Left lung (tissue), 4 donors: ENCODE measurements at regions not wholly inside any gene's neighbourhood (a gene's known extent, or its start where the extent isn't known, plus 50 kb on each side); places are given as distances from the start of the nearest gene placed in this dataset.

Source experiments
- ATAC-seq: fragments of 200-7000 bp; cut with Tn5 transposase; one replicate; pipeline ENCODE4 v1.9.1; 2020; ENCODE audit warnings: moderate library complexity
- DNase-seq, 4 donors: peaks; one replicate each; pipeline ENCODE4 v3.0.0-alpha.2; 2013 to 2020
- H3K27ac ChIP-seq, 2 donors: fragments of 200-600 bp; sonication (generic) in 1 of 2; one replicate each; pipeline versions ENCODE4 v1.5.0 to v1.8.0; 2020 to 2021
- H3K27me3 ChIP-seq, 2 donors: fragments of 200-600 bp; sonication (generic) in 1 of 2; one replicate each; pipeline versions ENCODE4 v1.5.0 to v1.8.0; 2020 to 2021
- H3K36me3 ChIP-seq, 2 donors: fragments of 200-600 bp; sonication (generic) in 1 of 2; one replicate each; pipeline versions ENCODE4 v1.5.0 to v1.8.0; 2020 to 2021
- H3K4me1 ChIP-seq, 2 donors: fragments of 200-600 bp; one replicate each; pipeline ENCODE4 v1.8.0; 2021
- H3K4me3 ChIP-seq, 2 donors: fragments of 200-600 bp; sonication (generic) in 1 of 2; one replicate each; pipeline versions ENCODE4 v1.5.0 to v1.8.0; 2020 to 2021; ENCODE audit warnings: mild to moderate bottlenecking in 1 of 2
- H3K9me3 ChIP-seq, 2 donors: fragments of 200-600 bp; sonication (generic) in 1 of 2; one replicate each; pipeline versions ENCODE4 v1.5.0 to v1.8.0; 2020 to 2021
- intact Hi-C, 2 donors: fragments of 100-400 bp; cut with DNase I; formaldehyde crosslinking; loops; one replicate each; pipeline versions ENCODE4 v1.11.2 to v1.14.2; 2022
- TF ChIP-seq, protein P1 (sequence below), 2 donors: fragments of 200-600 bp; sonication (generic) in 1 of 2; IDR thresholded peaks; one replicate each; pipeline versions ENCODE4 v1.5.0 to v1.8.0; 2021; ENCODE audit warnings: antibody characterized with exemption in 2 of 2
- donor health status: DM: no; HTN: yes; CAD: no.
- donor health status: DM: no; HTN: no; CAD: no.

DNA sequence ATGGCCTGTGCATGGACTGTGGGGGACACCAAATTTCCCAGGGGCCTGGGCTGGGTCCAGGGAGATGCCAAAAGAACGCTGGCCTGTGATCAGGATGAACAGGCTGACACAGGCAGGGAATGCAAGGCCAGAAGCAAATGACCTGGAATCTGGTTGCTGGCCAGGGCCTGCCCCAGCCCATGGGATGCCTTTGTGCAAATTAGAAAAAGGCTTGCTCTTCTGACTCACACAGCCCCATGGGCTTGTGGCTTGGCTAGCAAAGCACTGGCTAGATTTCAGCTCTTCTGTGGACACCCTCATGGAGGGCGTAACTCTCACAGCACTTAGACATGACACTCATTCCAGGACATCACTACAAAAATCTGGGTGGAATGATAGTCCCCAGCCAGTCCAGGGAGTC is 356.0 kb downstream of the SHQ1 start:
- Histone ChIP-seq H3K4me3 (no peak overlapping the region), H3K27me3 (no peaks in the 10 kb centered on the region), H3K4me1 (peaks cover 6 to 34% of the 10 kb centered on the region in 2 donors), H3K27ac (no peak overlapping the region), H3K36me3 (no peaks in the 10 kb centered on the region), H3K9me3 (peaks cover 0 to 4% of the 10 kb centered on the region in 2 donors)
- ATAC-seq (peak; percentile 35), DNase-seq (peak in 1 of 4 donors; percentile 60)
- TF ChIP-seq, protein P1, sequence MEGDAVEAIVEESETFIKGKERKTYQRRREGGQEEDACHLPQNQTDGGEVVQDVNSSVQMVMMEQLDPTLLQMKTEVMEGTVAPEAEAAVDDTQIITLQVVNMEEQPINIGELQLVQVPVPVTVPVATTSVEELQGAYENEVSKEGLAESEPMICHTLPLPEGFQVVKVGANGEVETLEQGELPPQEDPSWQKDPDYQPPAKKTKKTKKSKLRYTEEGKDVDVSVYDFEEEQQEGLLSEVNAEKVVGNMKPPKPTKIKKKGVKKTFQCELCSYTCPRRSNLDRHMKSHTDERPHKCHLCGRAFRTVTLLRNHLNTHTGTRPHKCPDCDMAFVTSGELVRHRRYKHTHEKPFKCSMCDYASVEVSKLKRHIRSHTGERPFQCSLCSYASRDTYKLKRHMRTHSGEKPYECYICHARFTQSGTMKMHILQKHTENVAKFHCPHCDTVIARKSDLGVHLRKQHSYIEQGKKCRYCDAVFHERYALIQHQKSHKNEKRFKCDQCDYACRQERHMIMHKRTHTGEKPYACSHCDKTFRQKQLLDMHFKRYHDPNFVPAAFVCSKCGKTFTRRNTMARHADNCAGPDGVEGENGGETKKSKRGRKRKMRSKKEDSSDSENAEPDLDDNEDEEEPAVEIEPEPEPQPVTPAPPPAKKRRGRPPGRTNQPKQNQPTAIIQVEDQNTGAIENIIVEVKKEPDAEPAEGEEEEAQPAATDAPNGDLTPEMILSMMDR (IDR thresholded peaks at IDR 0.05): no peak
- intact Hi-C loops: no loop called here

DNA sequence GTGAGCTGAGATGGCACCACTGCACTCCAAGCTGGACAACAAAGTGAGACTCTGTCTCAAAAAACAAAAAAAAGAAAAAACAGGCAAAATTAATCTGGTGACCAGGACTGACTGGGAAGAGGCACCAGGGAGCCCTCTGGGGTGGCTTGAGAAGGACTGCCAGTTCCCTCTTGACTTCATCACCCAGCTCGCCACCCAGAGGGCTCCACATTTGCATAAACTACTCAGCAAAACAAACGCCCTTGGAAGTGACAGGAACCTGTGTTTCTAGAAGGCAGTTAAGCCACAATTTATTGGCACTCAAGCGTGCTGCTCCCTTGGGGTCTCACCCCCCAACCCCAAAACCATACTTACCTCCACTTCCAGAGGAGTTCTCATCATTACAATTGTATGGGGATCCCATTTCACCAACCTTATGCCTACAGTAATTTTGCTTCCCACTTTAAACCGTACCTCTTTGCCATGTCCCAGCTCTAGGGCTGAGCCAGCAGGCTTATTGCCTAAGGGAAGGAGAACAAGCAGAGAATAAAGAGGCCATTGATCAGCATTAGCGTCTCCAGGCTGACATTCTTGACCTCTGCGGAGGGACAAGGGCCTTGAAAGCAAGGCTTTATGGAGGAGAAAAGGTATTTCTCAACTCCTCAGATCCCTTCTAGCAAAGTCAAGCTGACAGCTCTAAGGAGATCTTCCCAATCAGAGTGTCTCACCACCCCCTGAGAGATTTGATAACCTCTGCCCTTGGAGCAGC is 357.4 kb downstream of the SHQ1 start:
- no peak for ATAC-seq
- peaks cover 10 to 33% of the 10 kb centered on the region in 2 donors for H3K4me1 ChIP-seq
- H3K36me3 ChIP-seq: no peaks in the 10 kb centered on the region
- TF ChIP-seq, protein P1 (IDR thresholded peaks at IDR 0.05): no peak
- intact Hi-C loops: no loop called here
- no peak overlapping the region for H3K27ac ChIP-seq
- no peaks in the 10 kb centered on the region for H3K27me3 ChIP-seq
- H3K9me3 ChIP-seq: peaks cover 0 to 4% of the 10 kb centered on the region in 2 donors
- DNase-seq: peak in 1 of 4 donors; percentile 47
- H3K4me3 ChIP-seq: no peak overlapping the region

DNA sequence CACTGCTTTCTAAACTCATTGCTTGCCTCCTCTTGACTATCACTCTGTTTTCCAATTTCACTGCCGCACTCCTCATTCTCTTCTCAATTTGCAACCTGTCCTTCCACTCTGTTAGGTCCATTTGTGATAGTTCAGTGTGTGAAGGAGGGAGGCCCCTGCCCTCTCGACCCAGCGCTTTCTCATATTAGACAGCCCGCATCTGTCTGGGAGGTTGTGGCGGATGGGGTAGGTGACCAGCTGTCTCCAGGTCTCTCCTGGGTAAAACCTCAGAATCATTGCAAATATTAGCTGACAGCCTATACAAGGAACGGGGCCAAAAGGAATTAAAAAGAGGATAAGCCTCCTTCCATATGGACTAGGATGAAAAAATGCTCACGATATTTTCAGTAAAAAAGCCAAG is 358.3 kb downstream of the SHQ1 start:
- peaks cover 10 to 35% of the 10 kb centered on the region in 2 donors for H3K4me1 ChIP-seq
- DNase-seq (no peak), ATAC-seq (no peak)
- no peak overlapping the region for H3K27ac ChIP-seq
- H3K27me3 ChIP-seq: no peaks in the 10 kb centered on the region
- TF ChIP-seq, protein P1 (IDR thresholded peaks at IDR 0.05): no peak
- H3K36me3 ChIP-seq: no peaks in the 10 kb centered on the region
- H3K4me3 ChIP-seq: no peak overlapping the region
- H3K9me3 ChIP-seq: peaks cover 0 to 4% of the 10 kb centered on the region in 2 donors
- intact Hi-C loops: no loop called here

DNA sequence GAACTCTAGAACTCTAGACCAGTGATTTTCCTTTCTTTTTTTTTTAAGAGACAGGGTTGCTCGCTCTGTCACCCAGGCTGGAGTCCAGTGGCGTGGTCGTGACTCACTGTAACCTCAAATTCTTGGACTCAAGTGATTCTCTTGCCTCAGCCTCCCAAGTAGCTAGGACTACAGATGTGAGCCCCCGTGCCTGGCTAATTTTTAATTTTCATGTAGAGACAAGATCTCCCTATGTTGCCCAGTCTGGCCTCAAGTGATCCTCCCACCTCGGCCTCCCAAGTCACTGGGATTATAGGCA is 359.6 kb downstream of the SHQ1 start:
- no peaks in the 10 kb centered on the region for H3K27me3 ChIP-seq
- no peak for ATAC-seq
- no peaks in the 10 kb centered on the region for H3K9me3 ChIP-seq
- intact Hi-C loops: no loop called here
- peaks cover 10 to 37% of the 10 kb centered on the region in 2 donors for H3K4me1 ChIP-seq
- H3K36me3 ChIP-seq: no peaks in the 10 kb centered on the region
- TF ChIP-seq, protein P1 (IDR thresholded peaks at IDR 0.05): no peak
- H3K27ac ChIP-seq: peak overlapping the region in 1 of 2 donors; percentile 19
- H3K4me3 ChIP-seq: no peak overlapping the region
- peak in 1 of 4 donors; percentile 49 for DNase-seq

DNA sequence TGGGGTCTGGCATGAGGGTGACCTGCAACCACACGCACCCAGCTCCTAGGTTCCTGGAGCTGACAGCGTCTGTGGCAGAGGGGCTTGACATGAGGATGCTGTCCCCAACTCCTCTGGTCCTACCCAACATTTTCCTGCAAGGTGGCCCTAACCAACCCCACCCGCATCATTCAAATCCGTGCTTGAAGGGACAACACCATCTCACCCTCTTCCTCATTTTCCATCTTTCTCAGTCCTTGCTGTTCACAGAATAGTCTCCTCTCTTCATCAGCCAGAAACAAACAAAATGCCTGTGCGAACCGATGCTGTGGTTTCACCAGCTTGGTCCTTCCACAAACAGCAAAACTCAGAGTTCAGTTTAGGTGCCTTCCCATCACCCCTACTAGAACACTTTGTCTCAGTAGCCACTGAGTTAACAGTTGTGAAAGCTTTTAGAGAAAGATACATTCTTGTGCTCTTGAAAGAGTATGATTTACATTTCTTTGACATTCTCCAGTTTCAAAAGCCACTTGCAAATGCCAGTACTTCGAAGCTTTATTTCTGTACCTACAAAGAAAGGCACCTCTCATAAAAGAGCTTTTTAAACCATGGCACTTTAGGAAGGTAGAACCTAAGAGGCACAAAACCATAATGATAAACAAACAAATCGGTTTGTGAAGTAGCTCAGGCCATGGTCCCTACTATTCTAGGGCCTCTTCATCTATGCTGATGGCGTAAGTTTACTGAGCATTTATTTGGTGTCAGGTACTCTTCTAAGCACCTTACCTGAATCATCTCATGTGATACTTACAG is 360.1 kb downstream of the SHQ1 start:
- peak in 1 of 4 donors; percentile 41 for DNase-seq
- TF ChIP-seq, protein P1 (IDR thresholded peaks at IDR 0.05): no peak
- peak overlapping the region; percentile 33 to 50 for H3K27ac ChIP-seq
- intact Hi-C loops: no loop called here
- H3K4me3 ChIP-seq: no peak overlapping the region
- H3K36me3 ChIP-seq: no peaks in the 10 kb centered on the region
- H3K27me3 ChIP-seq: no peaks in the 10 kb centered on the region
- peak; percentile 64 for ATAC-seq
- peaks cover 10 to 42% of the 10 kb centered on the region in 2 donors for H3K4me1 ChIP-seq
- no peaks in the 10 kb centered on the region for H3K9me3 ChIP-seq
